ENCODE measurements at regions not wholly inside any gene's neighbourhood (a gene's known extent, or its start where the extent isn't known, plus 50 kb on each side); places are given as distances from the start of the nearest gene placed in this dataset.

DNA sequence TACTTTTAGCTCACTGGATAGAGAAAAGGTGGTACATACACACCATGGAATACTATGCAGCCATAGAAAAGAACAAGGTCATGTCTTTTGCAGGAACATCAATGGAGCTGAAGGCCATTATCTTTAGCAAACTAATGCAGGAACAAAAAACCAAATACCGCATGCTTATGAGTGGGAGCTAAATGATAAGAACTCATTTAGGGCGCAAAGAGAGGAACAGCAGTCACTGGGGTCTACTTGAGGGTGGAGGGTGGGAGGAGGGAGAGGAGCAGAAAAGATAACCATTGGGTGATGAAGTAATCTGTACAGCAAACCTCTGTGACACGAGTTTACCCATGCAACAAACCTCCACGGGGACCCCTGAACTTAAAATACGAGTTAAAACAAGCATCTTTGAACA is 135.1 kb downstream of the IRS2 start:
- TF ChIP-seq, protein P1, sequence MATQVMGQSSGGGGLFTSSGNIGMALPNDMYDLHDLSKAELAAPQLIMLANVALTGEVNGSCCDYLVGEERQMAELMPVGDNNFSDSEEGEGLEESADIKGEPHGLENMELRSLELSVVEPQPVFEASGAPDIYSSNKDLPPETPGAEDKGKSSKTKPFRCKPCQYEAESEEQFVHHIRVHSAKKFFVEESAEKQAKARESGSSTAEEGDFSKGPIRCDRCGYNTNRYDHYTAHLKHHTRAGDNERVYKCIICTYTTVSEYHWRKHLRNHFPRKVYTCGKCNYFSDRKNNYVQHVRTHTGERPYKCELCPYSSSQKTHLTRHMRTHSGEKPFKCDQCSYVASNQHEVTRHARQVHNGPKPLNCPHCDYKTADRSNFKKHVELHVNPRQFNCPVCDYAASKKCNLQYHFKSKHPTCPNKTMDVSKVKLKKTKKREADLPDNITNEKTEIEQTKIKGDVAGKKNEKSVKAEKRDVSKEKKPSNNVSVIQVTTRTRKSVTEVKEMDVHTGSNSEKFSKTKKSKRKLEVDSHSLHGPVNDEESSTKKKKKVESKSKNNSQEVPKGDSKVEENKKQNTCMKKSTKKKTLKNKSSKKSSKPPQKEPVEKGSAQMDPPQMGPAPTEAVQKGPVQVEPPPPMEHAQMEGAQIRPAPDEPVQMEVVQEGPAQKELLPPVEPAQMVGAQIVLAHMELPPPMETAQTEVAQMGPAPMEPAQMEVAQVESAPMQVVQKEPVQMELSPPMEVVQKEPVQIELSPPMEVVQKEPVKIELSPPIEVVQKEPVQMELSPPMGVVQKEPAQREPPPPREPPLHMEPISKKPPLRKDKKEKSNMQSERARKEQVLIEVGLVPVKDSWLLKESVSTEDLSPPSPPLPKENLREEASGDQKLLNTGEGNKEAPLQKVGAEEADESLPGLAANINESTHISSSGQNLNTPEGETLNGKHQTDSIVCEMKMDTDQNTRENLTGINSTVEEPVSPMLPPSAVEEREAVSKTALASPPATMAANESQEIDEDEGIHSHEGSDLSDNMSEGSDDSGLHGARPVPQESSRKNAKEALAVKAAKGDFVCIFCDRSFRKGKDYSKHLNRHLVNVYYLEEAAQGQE (IDR thresholded peaks at IDR 0.05; ENCODE audit: insufficient read depth in 1 of 2, low read depth in 2 of 2, low read length in 2 of 2), result no peak
- TF ChIP-seq TAF1 (IDR thresholded peaks at IDR 0.05; ENCODE audit: borderline replicate concordance, insufficient read depth, low read length) (no peak), SIN3A (IDR thresholded peaks at IDR 0.05; ENCODE audit: borderline replicate concordance, insufficient read depth, low read length) (no peak), POLR2AphosphoS5 (IDR thresholded peaks at IDR 0.05; ENCODE audit: low read depth, low read length) (no peak)

DNA sequence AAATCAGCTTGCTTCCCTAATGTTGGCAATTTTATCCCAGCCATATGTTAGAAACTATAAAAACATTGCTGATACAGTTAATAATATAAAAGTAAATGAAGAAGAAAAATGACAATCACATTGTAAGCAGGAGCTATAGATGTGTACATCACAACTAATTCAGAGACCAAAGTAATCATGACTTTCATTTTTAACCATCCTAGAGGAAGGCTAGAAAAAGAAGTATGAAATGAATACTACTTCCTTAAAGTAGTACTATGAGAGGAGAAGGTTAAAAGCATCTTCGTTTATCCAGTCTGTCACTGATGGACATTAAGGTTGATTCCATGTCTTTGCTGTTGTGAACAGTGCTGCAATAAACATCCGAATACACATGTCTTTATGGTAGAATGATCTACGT is 135.5 kb downstream of the IRS2 start:
- no peak for TF ChIP-seq SIN3A (IDR thresholded peaks at IDR 0.05; ENCODE audit: borderline replicate concordance, insufficient read depth, low read length)
- TF ChIP-seq, protein P1 (IDR thresholded peaks at IDR 0.05; ENCODE audit: insufficient read depth in 1 of 2, low read depth in 2 of 2, low read length in 2 of 2), result no peak
- no peak for TF ChIP-seq FOXP2 (optimal IDR thresholded peaks at IDR 0.05; ENCODE audit: borderline replicate concordance, extremely low read depth, extremely low read length, insufficient read depth)
- TF ChIP-seq POLR2AphosphoS5 (IDR thresholded peaks at IDR 0.05; ENCODE audit: low read depth, low read length), result no peak
- no peak for TF ChIP-seq TAF1 (IDR thresholded peaks at IDR 0.05; ENCODE audit: borderline replicate concordance, insufficient read depth, low read length)

GRCh38 chr13:109649713-109650112 is 136.7 kb downstream of the IRS2 start:
- TF ChIP-seq FOXP2 (optimal IDR thresholded peaks at IDR 0.05; ENCODE audit: borderline replicate concordance, extremely low read depth, extremely low read length, insufficient read depth) (no peak), POLR2AphosphoS5 (IDR thresholded peaks at IDR 0.05; ENCODE audit: low read depth, low read length) (no peak), SIN3A (IDR thresholded peaks at IDR 0.05; ENCODE audit: borderline replicate concordance, insufficient read depth, low read length) (no peak)

DNA sequence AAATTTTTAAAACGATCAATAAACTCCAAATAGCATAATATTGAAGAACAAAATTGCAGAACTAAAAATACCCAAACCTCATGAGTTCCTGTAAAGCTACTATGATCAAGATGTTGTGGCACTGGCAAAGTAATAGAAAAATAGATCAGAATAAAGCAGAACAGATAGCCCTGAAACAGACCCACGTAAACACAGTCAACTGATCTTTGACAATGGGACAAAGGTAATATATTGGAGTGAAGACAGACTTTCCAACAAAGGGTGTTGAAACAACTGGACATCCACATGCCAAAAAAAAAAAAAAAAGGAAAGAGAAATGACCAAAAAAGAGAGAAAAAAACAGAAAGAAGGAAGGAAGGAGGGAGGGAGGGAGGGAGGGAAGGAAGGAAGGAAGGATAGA is 138.7 kb downstream of the IRS2 start:
- TF ChIP-seq, protein P1 (IDR thresholded peaks at IDR 0.05; ENCODE audit: insufficient read depth in 1 of 2, low read depth in 2 of 2, low read length in 2 of 2), result no peak
- no peak for TF ChIP-seq FOXP2 (optimal IDR thresholded peaks at IDR 0.05; ENCODE audit: borderline replicate concordance, extremely low read depth, extremely low read length, insufficient read depth)
- no peak for TF ChIP-seq POLR2AphosphoS5 (IDR thresholded peaks at IDR 0.05; ENCODE audit: low read depth, low read length)
- no peak for TF ChIP-seq TAF1 (IDR thresholded peaks at IDR 0.05; ENCODE audit: borderline replicate concordance, insufficient read depth, low read length)
- no peak for TF ChIP-seq SIN3A (IDR thresholded peaks at IDR 0.05; ENCODE audit: borderline replicate concordance, insufficient read depth, low read length)

DNA sequence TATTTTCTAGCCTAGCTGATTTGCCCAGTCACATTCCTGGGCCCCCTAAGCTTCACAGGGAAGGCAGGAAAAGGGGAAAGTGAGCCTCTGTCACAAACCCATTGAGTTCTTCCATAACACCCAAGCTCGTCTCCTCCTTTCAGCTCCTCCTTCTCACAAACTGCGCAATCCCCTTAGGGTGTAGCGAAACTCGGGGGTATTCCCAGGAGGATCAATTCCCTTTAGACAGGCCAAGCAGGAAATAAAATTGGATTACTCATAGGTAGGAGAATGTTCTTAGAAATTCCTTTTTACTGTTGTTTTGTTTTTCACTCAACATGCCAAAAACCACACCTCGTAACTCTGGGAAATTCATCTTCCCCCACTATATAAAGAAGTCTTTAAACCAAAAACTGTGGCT is 139.3 kb downstream of the IRS2 start:
- no peak for TF ChIP-seq SIN3A (IDR thresholded peaks at IDR 0.05; ENCODE audit: borderline replicate concordance, insufficient read depth, low read length)
- TF ChIP-seq POLR2AphosphoS5 (IDR thresholded peaks at IDR 0.05; ENCODE audit: low read depth, low read length), result no peak
- TF ChIP-seq, protein P1 (IDR thresholded peaks at IDR 0.05; ENCODE audit: insufficient read depth in 1 of 2, low read depth in 2 of 2, low read length in 2 of 2), result no peak
- TF ChIP-seq FOXP2 (optimal IDR thresholded peaks at IDR 0.05; ENCODE audit: borderline replicate concordance, extremely low read depth, extremely low read length, insufficient read depth), result no peak
- TF ChIP-seq TAF1 (IDR thresholded peaks at IDR 0.05; ENCODE audit: borderline replicate concordance, insufficient read depth, low read length), result no peak
